ENCODE measurements at regions not wholly inside any gene's neighbourhood (a gene's known extent, or its start where the extent isn't known, plus 50 kb on each side); places are given as distances from the start of the nearest gene placed in this dataset.

GRCh38 chr5:115372146-115372545 lies 75.7 kb upstream of the CCDC112 start:
- TF ChIP-seq CTCF (IDR thresholded peaks at IDR 0.05) = no peak
- TF ChIP-seq ZFX (IDR thresholded peaks at IDR 0.05; ENCODE audit: borderline replicate concordance) = no peak

Data from 22Rv1 (cell line).